Nephron (organoid): ENCODE measurements at regions not wholly inside any gene's neighbourhood (a gene's known extent, or its start where the extent isn't known, plus 50 kb on each side); places are given as distances from the start of the nearest gene placed in this dataset.
A peak's percentile ranks its signal among the peaks of the same experiment; 100 is the strongest.

ENCODE experiments used
- H3K27ac Mint-ChIP-seq, 3 experiments: 2 replicates each; pipeline ENCODE4 v1.8.0; 2020; ENCODE audit warnings: mixed read lengths in 3 of 3, mild to moderate bottlenecking in 2 of 3, moderate library complexity in 1 of 3
- H3K27me3 Mint-ChIP-seq: 2 replicates; pipeline ENCODE4 v1.8.0; 2021; ENCODE audit warnings: low read depth, mild to moderate bottlenecking, moderate library complexity, mixed read lengths
- H3K36me3 Mint-ChIP-seq: 2 replicates; pipeline ENCODE4 v1.8.0; 2020; ENCODE audit warnings: low read depth, mixed read lengths
- H3K4me1 Mint-ChIP-seq: 2 replicates; pipeline ENCODE4 v1.8.0; 2020; ENCODE audit warnings: mixed read lengths
- H3K4me3 Mint-ChIP-seq, 3 experiments: 2 replicates each; pipeline ENCODE4 v1.8.0; 2020; ENCODE audit warnings: mild to moderate bottlenecking in 3 of 3, mixed read lengths in 3 of 3, moderate library complexity in 2 of 3
- H3K9me3 Mint-ChIP-seq: 2 replicates; pipeline ENCODE4 v1.8.0; 2020; ENCODE audit warnings: mixed read lengths
- CTCF ChIP-seq, 3 experiments: fragments of 200-600 bp; sonication (generic); IDR thresholded peaks; one replicate each; pipeline ENCODE4 v1.5.0; 2021; ENCODE audit warnings: antibody characterized with exemption in 3 of 3; ENCODE audit not compliant: unreplicated experiment in 3 of 3

GRCh38 chr2:164335947-164336346 is 285.3 kb downstream of the GRB14 start:
- Mint-ChIP-seq H3K27me3 (no peaks in the 10 kb centered on the region), H3K4me1 (no peaks in the 10 kb centered on the region), H3K27ac (no peak overlapping the region), H3K4me3 (no peak overlapping the region), H3K36me3 (no peaks in the 10 kb centered on the region), H3K9me3 (peaks cover 5% of the 10 kb centered on the region)
- TF ChIP-seq CTCF (IDR thresholded peaks at IDR 0.05; ENCODE audit: unreplicated experiment in 3 of 3), result no peak

- H3K27me3 Mint-ChIP-seq, result no peaks in the 10 kb centered on the region
- H3K36me3 Mint-ChIP-seq, result no peaks in the 10 kb centered on the region
- H3K4me3 Mint-ChIP-seq, result no peak overlapping the region
These were observed 286.2 kb downstream of the GRB14 start for GRCh38 chr2:164335128-164335527.

GRCh38 chr2:164328310-164328709 is 293.0 kb downstream of the GRB14 start:
- Mint-ChIP-seq H3K27ac (no peak overlapping the region), H3K36me3 (no peaks in the 10 kb centered on the region), H3K27me3 (no peaks in the 10 kb centered on the region), H3K4me1 (no peaks in the 10 kb centered on the region), H3K4me3 (no peak overlapping the region), H3K9me3 (peaks cover 13% of the 10 kb centered on the region)
- TF ChIP-seq CTCF (IDR thresholded peaks at IDR 0.05; ENCODE audit: unreplicated experiment in 3 of 3), result no peak

More at GRCh38 chr2:164335128-164335527, 286.2 kb downstream of the GRB14 start:
- TF ChIP-seq CTCF (IDR thresholded peaks at IDR 0.05; ENCODE audit: unreplicated experiment in 3 of 3), result no peak
- Mint-ChIP-seq H3K4me1 (no peaks in the 10 kb centered on the region), H3K9me3 (peaks cover 5% of the 10 kb centered on the region), H3K27ac (no peak overlapping the region)

DNA sequence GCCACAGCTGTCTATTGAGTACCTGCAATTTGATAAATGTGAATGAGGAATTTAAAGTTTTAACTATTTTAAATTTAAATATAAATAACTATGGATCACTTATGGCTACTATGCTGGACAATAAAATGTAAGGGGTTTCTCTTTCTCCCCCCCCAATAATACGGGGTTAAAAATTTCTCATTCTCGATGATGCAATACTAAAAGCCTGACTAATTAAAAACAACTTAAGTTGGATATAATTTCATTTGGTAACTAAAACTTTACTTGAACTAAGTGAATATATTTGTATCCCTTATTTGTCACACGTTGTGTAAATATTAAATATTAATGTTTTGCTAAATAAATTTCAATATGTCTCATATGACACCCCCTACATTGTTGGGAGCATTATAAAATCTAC is 297.3 kb downstream of the GRB14 start:
- H3K4me3 Mint-ChIP-seq, result no peak overlapping the region
- H3K36me3 Mint-ChIP-seq, result no peaks in the 10 kb centered on the region
- H3K27me3 Mint-ChIP-seq, result no peaks in the 10 kb centered on the region
- H3K4me1 Mint-ChIP-seq, result no peaks in the 10 kb centered on the region
- no peak overlapping the region for H3K27ac Mint-ChIP-seq
- H3K9me3 Mint-ChIP-seq, result peaks cover 19% of the 10 kb centered on the region
- TF ChIP-seq CTCF (IDR thresholded peaks at IDR 0.05; ENCODE audit: unreplicated experiment in 3 of 3), result no peak

- Mint-ChIP-seq H3K27me3 (no peaks in the 10 kb centered on the region), H3K36me3 (no peaks in the 10 kb centered on the region), H3K9me3 (no peaks in the 10 kb centered on the region), H3K4me3 (no peak overlapping the region), H3K4me1 (peaks cover 4% of the 10 kb centered on the region), H3K27ac (peak overlapping the region; percentile 69 to 93 (median 83))
- TF ChIP-seq CTCF (IDR thresholded peaks at IDR 0.05; ENCODE audit: unreplicated experiment in 3 of 3), result no peak
These were observed 307.1 kb downstream of the GRB14 start for GRCh38 chr2:164314148-164314547.

DNA sequence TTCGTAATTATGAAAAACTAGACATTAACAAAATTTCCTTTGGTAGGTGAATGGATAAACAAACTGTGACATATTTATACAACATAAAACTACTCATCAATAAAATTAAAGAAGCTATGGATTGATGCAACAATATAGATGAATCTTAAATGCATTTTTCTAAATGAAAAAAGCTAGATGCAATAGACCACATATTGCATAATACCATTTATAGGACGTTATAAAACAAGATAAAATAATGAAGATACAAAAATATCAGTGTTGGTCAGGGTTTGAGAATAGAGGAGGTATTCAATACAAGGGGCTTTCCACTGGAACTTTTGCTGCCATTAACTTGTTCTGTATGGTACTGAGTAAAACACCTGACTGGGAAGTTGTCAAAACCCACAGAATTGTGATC is 314.4 kb downstream of the GRB14 start:
- Mint-ChIP-seq H3K4me3 (no peak overlapping the region), H3K27me3 (no peaks in the 10 kb centered on the region), H3K27ac (no peak overlapping the region), H3K36me3 (no peaks in the 10 kb centered on the region), H3K4me1 (no peaks in the 10 kb centered on the region), H3K9me3 (peaks cover 6% of the 10 kb centered on the region)
- TF ChIP-seq CTCF (IDR thresholded peaks at IDR 0.05; ENCODE audit: unreplicated experiment in 3 of 3), result no peak
